Suppressor macrophage treated with lipopolysaccharide for 1 hour (primary cell): ENCODE measurements at regions not wholly inside any gene's neighbourhood (a gene's known extent, or its start where the extent isn't known, plus 50 kb on each side); places are given as distances from the start of the nearest gene placed in this dataset.
"Not testable (repeated sequence)": the region's sequence is repeated elsewhere in the genome, so short reads cannot be mapped to it uniquely, and the experiment has no call there.

Source experiments
- DNase-seq, 3 donors: peaks; one replicate each; pipeline ENCODE4 v3.0.0-alpha.2; 2020 to 2022

DNA sequence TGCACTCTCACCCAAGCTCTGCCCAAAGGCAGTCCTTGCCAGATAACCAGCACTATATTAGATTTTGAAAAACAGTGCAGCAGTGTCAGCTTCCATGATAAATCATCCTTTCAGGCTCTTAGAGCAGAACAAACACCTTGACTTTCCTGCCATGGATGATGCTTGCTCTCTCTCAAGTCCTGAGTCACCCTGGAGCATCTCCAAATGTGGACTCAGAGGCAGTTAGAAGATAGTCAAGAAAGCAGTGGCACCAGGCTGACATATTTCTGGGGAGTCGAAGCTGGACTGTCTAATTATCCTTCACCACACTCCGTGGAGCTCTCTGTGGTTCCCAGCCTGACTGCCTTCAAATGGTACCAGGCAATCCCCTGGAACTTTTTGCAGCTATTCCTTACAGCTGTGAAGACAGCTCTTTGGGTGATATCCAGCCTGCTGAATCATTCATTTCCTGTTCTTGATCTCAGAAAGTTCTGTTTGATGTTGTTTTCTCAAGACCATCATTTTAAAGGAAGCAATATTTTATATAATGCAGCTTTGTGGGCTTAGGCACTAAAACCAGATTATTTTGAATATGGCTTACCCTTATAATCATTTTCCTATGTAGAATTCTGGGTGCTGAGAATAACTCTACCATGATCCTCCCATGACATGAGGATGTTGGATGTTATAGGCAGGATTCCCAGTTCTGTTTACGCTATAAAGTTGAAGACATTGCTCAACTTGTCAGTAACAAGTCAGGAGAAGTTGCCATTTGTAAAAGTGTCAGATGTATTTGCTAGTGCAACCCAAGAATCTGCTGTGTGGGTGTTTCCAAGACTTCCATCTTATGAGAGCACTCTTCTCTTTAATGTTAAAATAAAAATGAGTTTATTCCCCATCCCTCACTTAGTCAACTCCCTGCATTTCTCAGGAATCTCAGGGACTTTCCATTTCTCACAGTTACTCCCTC is 233.8 kb downstream of the C7orf25 start:
- DNase-seq = no peak

- no peak for DNase-seq
Measured at GRCh38 chr7:42674541-42674940, 237.3 kb downstream of the C7orf25 start.

DNA sequence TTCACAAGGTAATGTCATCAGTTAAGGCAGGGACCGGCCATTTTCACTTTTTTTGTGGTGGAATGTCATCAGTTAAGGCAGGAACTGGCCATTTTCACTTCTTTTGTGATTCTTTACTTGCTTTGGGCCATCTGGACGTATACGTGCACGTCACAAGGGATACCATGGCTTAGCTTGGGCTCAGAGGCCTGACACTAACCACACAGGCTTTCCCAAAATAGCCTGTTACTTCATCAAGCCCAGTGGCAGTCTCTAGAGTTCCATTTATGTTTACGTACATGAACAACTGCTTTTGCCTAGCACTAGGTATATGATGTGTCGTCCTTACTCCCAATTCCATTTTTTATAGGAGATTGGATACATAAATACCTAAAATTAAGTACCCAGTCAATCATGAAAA is 237.9 kb downstream of the C7orf25 start:
- no peak for DNase-seq

GRCh38 chr7:42672339-42672999 is 239.4 kb downstream of the C7orf25 start:
- peak in 1 of 3 donors; percentile 0 for DNase-seq

DNA sequence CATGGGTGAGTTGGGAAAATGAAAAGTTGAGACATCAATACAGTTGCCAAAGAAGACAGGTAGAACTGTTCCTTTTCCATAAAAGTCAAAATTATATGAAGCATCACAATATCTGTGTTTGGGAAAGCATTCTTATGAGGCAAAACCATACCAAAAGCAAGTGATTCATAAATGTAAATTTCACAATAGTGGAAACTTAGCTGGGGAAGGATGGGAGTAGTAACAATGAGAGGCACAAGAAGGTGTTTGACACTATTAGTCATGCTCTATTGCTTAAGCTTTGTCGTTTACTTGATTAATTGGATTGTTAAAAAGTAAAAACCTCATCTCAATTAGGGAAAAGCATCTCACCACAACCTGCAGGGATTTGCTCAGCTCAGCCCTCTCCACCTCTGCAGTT is 240.2 kb downstream of the C7orf25 start:
- peak; percentile 1 to 31 (median 14) for DNase-seq

DNA sequence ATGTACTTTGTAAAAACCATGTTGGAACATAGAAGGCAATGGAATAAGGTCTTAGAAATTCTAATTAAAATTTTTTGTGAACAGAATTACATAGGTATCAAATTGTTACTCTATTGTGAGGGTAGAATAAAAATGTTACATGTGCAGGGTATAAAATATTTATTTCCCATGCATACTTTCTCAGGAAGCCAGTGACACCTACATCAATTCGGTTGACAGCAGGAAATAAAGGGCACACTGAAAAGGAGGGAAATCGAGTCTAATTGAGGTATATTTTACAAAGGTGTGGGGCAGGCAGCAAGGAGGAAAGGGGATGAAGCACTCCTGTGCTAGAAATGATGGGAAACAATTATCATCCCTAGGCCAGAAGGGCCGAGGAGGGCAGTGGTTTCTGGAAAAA is 244.9 kb downstream of the C7orf25 start:
- DNase-seq = no peak

DNA sequence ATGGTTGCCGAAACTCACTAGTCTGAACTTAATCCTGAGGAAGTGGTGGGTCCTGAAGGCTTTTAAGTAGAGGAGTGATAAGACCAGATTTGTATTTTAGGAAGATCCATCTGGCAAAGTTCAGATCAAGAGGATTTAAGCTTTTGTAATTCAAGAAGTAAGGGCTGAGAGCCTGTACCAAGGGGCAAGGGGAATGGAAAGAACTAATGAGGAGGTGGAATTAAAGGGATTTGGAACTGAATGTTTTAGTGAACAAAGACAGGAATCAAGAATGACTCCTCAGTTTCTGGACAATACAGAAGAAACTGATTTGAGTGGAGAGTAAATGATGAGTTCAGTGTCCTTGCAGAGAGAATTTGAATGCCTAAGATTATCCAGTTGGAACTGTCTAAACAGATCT is 249.0 kb downstream of the C7orf25 start:
- DNase-seq = no peak

- no peak for DNase-seq
Measured at GRCh38 chr7:42661312-42661711, 250.6 kb downstream of the C7orf25 start.

DNA sequence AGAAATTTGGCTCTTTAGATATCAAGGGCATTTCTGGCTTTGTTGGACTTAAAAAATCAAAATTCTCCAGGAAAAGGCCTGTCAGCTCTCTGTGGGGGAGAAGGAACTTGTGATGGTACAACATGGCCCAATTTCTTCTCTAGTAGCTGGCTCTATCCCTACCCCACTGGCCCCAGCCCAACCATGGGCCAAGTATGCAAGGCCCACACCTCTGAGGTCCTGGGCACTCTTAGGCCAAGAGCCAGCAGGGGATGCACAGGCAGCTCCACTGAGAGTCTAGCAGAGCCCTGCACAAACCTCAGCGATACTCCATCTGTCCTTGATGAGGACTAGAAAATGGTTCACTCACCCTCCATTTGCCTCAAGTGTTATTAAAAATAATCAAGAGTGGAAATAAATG is 261.2 kb downstream of the C7orf25 start:
- no peak for DNase-seq

DNA sequence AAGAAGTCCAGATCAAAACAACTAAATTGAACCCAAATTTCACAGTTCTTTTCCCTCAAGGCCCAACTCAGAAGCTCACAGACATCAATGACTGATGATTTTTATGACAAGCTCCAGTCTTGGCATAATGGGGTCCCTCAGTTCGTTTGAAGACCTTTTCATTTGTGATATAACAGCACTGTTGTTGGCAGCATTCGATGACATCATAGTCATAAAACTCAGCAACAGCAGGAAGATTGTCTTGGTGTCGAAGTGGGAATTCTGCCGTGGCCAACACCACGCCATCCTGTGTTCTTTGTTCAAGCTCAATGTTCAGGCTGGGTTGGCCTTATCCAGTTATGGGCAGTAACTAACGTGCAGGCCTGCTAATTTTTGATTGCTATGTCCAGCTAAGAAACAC is 261.7 kb downstream of the C7orf25 start:
- no peak for DNase-seq

DNA sequence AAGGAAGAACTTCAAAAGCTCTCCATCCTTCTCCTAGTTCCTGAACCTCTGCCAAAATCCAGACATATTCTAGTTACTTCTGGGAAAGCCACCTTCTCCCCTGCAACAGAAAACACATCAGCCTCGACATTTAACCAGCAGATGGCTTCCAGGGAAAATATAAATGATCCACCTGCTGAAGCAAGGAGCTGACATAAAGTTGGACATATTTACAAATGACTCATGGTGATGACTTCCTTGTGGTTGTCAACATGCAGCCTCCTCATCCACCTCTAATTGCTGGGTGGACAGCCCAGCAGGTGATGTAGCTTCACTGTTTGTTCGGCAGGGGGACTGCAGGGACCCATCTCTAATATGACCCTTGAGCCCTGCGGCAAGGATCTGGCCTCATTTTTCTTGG is 266.0 kb downstream of the C7orf25 start:
- no peak for DNase-seq

DNA sequence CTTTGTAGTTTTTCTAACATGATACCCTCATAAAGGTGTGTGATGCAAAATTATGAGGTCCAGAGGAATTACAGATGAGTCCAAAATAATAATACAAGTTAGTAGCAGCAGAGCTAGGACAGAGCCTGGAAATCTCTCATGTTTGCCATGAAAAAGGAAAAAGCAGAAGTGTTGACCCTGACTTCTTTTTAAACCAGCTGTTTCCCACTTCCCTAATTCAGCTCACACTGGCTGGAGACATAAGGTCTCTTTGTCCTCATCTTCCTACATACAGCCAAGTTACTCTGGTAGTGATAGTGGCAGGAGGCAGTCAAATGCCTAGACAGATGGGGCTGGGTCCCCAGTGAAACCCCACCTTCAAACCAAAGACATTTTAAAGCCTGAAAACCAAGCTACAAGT is 269.2 kb downstream of the C7orf25 start:
- DNase-seq = no peak

DNA sequence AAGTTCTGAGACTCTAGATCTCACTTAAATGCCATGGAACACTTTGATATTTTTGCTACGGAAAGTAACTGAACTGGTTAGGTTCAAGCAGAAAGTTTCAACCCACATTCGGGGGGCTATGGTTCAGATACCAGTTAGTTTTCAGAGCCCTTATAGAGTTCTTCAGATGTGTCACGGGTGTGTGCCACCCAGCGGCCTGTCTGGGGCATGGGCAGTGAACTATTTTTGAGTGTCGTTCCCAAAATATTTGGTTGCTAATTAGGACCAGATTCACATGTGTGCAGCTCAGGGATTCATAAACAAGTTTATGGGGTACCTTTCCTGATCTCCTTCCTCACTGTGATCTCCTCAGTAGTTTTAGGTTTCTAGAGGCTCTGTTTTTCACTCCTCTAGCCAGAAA is 271.9 kb downstream of the C7orf25 start:
- no peak for DNase-seq

GRCh38 chr7:42636380-42636779 is 275.5 kb downstream of the C7orf25 start:
- DNase-seq = not testable (repeated sequence)

GRCh38 chr7:42628054-42628453 is 283.8 kb downstream of the C7orf25 start:
- no peak for DNase-seq

DNA sequence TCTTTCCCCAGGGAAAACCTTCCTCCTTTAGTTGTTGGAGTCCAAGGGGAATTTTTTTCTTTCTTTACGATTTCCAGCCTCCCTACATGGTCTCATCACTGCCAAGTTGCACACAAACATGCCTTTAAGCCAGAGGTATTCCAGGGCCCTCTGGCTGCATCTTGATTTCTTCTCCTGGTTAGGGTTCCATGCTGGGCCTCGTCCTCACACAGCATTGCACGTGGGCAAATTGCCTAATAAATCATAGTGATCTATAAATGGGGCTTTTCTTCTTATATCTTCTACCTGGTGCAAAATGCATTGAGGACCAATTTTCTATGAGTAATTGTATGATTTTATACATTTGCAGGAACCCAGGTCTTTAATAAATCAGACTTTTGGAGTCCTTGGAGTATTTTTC is 284.2 kb downstream of the C7orf25 start:
- no peak for DNase-seq

- DNase-seq = no peak
Measured at GRCh38 chr7:42627101-42627500, 284.8 kb downstream of the C7orf25 start.

DNA sequence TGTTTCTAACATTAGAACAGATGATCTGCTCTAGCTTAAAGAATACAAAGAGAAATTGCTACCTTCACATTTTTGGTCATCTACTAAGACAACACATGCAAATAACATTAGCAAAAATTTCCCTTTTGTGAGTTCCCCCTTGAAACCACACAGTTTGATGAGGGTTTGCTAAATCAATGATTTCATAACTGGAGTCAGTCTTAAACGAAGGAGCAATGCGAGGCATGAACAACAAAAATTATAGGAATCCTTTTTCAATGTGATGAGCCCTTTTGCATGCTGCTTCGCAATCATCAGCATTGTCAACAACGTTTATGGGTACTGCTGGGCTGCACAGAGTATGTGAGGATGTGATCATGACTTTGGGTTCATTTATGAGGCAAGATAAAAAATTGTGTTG is 286.4 kb downstream of the C7orf25 start:
- no peak for DNase-seq

DNA sequence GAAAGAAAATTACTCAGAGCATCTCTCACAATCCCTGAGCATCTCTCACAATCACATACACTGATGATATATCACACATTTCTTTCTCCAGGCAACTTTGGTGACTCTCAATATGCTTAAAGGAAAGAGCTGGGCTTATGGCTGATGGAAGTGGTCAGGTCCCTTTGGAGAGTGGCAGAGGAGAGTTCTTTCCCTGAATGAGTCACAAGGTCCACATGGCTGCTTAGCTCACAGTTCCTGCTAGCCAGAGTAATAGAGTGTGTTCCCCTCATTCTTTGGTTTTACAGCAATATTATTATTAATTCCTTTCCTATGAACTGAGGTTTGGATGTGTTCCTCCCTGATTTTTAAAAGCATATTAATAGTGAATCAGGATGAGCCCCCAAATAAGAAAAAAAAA is 287.4 kb downstream of the C7orf25 start:
- DNase-seq = no peak

- DNase-seq = no peak
Measured at GRCh38 chr7:42621543-42622219, 290.2 kb downstream of the C7orf25 start.

- DNase-seq = no peak
Measured at GRCh38 chr7:42618651-42619360, 293.1 kb downstream of the C7orf25 start.

- no peak for DNase-seq
Measured at GRCh38 chr7:42617806-42618457, 293.9 kb downstream of the C7orf25 start.
